NCI-H2196 treated with DMSO at 0.1 percent for 48 hours (cell line): ENCODE measurements at regions not wholly inside any gene's neighbourhood (a gene's known extent, or its start where the extent isn't known, plus 50 kb on each side); places are given as distances from the start of the nearest gene placed in this dataset.

Experiments used
- DNase-seq: peaks from one replicate; lab custom pipeline; 2025; ENCODE audit not compliant: unreplicated experiment; lab: John Stamatoyannopoulos, UW

DNA sequence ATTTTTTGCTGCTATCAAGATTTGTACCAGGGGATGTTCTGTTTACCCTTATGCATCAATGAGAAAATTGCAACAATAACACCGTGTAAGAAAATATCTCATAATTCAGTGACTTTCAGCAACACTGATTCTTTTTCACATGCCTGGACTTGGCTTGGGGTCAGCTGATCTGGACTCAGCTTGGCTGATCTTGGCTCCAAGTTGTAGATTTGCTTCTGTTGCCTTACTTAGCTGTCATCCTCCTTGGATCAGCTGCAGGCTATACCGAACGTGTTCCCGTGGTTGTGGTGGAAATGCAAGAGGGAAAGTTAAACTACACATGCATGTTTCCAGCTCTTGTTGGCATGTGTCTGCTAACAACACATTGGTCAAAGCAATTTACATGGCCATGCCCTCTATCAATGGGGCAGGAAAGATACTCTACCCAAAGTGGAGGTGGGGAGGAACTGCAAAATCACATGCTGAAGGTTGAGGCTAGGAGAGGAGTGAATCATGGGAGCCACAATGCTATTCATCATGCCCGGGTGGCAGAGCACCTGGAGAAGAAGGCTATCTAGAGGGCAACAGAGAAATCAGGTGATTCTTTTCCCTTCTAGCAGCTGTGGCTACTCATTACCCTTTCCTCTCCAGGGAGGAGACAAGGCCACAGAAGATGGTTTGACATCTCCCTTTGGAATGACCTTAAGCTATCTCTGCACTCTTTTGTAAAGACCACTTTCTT is 1276.3 kb upstream of the AUTS2 start:
- DNase-seq: no peak

DNA sequence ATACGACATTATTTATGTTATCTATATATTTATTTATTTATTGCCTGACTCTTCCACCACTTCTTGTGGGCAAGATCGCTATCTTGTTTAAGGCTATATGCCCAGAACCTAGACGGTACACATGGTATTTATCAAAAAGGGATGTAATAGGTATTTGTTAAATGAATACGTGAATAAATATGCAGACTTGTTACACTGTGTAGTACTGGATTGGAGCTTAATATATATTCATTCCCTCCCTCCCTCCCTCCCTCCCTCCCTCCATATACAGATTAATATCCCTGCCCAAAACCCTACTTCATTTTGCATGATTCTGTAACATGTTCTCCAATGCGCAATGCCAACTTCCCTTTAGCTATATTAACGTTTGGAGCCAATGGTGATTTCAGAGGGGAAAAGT is 1273.7 kb upstream of the AUTS2 start:
- no peak for DNase-seq

DNA sequence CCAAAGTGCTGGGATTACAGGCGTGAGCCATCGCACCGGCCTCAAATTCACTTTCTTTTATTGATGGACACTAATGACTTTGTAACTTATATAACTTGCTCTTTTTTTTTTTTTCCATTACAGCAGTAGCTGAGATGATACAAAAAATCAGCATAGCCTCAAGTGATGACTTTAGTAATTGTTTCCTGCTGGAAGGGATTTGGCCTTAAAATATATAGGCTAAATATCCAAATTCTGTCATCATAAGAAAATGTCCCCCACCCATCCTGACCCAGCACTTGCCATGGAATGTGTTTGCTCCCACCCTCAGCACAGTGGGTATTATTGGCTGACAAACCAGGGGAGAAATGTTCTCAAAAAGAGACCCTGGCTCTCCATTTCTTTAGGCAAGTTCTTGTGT is 1264.1 kb upstream of the AUTS2 start:
- no peak for DNase-seq

DNA sequence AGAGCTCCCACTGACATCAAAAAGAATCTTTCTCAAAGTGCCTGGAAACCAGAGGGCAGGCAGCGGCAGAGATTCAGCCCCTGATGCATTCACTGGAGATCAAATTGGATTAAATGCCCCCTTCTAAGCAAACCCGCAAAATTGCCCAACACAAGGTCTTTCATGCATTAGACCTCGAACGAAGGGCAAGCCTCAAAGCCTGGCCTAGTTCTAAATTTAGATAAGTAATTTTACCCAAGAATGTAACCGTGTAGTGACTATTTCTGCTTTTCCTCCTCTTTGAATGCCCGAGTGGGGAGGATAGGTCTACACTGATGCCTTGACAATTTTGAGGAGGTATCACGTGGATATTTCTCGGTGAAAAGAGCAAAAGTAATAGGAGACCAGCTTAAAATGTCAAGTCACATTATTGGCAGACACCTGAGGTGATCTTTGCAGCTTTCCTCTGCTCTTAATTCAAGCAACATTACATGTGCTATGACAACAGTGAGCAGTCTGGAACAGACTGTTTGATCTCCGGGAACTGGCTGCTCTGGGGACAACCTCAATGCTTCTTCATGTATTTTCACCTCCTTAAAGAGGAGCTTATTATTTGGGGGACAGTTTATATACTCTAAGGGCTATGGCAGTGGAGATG is 1263.5 kb upstream of the AUTS2 start:
- no peak for DNase-seq

DNA sequence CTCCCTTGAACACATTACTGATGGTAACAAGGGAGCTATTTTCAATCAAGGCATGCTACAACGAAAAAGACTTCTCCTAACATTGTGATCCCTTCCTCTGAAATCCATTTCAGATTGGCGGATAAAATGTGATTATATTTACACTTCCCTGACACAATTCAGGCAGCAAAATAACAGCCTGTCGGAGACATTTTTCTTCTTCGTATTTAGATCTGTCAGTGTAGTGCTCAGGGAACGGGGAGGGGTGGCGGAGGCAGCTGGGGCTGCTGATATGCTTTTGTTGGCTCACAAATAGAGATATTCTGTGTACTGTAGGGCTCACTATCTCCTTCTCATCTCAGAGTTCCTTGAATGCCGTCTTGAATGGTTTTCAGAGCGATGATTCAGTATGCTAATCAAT is 1261.7 kb upstream of the AUTS2 start:
- no peak for DNase-seq

DNA sequence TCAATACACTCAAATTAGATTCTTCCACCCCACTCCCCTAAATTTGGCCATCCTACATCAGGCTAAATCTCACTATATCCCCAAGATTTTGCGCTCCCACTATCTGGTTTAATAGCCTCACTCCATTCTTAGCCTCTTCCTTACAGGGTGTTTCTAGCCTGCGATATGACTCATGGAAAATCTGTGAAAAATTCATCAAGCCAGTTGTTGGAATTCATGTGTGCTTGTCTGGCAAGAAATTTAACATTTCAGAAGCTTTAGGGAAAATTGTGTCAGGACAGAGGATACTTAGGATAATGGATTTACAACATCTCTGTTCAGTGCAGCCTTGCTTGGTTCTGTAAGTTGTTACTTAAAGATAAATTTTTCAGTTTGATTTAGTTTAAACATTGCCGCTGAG is 1249.9 kb upstream of the AUTS2 start:
- no peak for DNase-seq

DNA sequence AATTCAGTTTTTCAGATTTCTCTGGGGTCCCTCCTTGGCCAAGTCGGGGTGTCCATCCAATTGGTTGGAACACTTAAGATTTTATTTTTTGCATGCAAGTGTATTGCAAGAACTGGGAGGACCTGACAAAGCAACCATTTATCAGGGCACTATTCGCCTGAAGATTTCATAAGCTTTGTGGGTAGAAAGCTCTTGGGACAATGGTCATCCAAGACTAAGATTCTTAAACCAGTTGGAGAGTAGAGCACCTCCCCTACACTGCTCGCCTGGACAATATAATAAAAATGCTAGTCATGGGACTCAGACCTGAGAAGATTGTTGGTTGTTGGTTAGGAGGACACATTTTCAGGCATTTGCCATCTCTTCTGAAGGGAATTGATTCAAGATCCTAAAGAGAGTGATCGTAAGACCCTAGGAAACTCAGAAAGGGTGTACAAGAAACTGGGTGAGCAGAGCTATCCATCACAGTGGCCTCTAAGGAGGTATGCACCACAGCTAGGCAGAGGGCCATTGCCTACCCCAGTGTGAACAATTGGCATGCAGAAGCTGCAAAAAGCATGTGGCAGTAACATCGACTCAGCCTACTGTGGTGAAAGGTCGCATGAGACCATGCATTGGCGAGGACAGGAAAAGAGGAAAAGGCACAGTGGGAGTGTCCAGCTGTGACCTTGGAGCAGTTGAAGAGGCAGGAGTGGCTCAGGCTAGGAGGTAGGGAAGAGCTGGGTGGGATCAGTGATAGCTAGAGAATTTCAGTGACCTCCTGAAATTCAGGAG is 1235.3 kb upstream of the AUTS2 start:
- no peak for DNase-seq

DNA sequence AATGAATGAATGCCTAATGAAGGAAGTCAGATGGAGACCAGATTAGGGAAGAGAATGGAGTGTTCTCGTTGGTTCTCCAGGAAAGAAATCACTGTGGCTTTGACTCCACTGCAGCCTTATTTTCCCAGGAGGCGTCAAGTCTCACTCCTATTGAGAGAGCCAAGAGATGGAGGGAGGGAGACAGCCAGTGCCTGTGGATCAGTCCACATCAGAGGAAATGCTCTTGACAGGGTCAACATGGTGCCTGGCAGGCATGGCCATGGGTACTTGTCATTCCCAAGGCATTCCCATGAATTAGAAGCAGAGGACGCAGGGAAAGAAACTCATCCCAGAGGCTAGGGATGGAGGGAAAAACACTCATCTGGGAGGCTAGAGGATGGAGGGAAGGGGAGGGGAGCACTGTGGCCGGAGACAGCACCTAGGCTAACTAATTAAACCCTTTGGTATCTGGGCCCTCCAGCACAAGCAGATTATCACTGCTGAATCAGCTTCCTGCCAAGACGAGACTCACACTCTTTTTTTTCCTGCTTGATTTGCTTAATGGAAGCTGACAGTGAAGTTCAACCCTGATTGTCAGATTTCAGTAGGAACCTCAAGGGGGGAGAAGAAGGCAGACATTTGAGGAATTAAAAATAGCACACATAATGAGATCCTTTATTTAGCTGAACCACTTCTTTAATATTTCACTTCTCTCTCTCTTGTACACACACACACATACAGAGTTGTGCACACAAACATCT is 1233.2 kb upstream of the AUTS2 start:
- DNase-seq: no peak

DNA sequence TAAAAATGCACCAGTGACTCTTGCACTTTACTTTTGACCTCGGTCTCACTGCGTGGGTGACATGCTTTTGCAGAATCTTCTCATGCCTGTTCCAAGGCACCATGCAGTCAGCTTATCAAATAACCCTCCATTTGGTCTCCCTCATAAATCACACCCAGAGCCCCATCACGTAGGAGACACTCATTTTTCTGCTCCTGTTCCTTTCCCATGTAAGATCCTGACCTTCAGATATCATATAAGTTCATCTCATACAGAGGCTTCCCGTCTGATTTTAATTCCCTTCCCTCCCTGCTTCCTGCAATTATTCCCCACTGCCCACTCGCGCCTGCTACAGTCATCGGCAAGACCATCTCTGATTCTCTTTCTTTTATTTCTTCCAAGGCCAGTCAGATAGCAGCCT is 1226.3 kb upstream of the AUTS2 start:
- no peak for DNase-seq

DNA sequence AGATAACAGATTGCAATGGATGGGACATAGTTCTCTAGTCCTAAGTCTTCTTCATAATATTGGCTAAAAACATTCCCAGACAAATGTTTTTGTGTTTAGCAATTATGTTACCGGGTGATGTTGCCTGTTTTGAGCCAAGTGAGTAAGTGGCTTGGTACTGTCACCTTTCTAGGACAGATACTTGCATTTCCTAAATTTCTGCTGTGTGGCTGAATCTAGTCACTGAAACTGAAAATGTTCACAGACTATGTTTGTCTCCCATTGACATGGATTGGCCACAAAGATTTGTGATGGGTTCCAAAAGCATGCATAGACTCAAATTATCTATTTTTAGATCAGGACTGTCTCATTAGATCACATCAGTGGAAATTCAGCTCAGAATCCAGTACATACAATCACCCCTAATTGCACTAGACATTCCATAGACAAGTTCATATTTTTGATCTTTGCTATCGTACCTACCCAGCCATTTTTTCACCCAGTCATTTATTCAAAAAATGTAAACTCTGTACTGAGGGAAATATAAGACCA is 1222.1 kb upstream of the AUTS2 start:
- DNase-seq: no peak

DNA sequence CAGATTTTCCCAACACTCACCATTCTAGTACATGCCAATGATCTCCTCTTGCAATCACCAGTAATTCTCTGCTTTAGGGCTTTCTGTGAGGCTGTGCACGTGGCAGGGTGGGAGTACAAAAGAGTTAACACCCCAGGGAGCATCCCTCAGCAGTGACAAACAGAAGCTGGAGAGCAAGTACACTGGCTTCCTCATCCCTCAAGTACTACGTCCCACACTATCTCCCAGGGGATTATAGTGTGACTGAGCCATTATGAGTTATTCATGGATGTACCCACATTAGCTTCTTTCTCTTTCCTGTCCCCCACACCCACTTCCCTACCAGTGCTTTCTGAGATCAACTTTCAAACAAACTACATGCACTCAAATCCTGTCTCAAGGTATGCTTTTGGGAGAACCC is 1216.5 kb upstream of the AUTS2 start:
- no peak for DNase-seq

DNA sequence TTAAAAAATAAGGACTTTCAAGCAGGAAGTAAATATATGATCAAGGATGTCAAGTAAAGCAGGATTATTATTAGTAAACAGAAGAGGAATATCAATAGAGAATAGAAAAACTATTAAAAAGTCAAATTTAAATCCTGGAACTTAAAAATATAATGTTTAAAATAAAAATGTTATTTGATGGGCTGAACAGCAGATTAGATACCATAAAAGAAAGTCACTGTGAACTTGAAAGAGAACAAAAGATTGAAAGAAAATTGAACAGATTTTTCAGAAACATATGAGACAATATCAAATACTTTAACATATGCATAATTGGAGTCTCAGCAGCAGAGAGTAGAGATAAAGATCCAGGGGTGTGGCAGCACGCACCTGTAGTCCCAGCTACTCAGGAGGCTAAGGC is 1213.7 kb upstream of the AUTS2 start:
- no peak for DNase-seq

DNA sequence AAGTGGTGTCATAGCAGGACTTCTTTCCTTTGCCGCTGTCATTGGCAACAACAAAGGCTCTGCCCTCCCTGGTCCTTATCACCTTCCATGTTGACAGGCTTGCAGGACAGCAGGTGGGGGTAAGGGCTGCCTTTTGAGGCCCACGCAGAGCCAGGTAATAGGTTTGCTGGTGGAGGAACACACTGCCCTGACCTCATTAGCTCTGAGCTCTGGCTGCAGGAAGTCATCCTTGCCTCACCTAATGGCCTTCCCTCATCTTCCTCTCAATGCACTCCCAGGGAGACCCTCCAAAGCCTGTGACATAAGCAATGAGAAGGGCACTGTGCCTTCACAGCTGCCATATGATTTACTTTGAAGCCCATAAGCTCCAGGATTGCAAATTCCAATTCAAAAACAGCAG is 1205.2 kb upstream of the AUTS2 start:
- no peak for DNase-seq

DNA sequence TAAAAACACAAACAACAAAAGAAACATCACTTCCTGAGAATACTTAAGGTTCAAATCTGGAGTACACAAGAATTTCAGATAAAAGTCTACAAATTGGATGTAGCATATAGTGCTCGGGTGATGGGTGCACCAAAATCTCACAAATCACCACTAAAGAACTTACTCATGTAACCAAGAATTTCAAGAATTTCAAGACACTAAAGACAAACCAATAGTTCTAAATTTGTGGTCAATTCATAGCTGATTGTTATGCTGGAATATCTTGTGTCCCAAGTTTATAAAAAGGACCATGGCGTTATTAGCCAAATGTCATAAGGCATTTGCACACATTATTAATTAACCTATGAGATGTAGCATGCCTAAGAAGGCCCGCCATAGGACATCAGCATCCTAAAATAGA is 1204.1 kb upstream of the AUTS2 start:
- DNase-seq: no peak

DNA sequence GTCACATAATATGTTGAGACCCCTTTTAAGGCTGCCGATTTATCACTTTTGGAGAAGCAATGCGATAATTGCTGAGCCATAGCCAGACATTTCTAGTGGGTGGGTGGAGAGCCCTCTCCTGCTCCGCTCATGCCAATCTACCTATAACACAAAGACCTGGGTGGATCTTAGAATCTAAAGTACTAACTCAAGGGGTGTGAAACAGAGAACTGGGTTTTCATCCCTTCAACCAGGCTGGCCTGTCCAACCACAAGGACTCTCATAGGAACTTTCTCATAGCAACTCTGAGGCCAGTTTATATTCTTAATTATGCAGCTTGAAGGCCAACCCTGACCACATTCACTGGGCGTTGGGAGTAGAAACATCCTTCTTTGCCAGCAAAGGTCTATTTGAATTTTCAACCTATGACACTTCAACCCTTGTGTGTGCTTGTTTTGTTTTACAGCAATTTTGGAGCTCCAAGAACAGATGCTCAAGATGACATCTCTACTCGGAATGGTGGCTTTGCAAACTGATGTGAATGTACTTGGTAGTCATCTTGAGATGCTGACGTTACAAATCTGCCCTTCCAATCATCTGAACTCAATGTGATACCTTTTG is 1198.2 kb upstream of the AUTS2 start:
- DNase-seq: no peak

DNA sequence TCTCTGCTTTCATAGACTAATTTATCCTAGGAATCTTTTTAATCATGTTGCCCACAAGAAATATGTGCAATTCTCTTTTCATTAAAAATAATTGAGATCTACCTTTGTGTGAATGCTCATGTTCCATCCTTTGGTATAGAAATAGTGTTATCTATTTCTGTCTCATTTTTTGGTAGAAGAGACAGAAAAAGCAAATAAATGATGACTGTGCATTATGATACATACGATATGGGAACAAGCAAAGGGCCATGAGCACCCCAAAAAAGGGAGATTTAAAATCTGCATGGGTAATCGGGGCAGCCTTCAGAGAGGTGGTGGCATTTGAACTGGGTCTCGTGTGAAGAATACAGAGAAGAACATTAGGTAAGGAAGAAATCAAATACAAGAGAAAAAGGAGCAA is 1197.5 kb upstream of the AUTS2 start:
- no peak for DNase-seq

DNA sequence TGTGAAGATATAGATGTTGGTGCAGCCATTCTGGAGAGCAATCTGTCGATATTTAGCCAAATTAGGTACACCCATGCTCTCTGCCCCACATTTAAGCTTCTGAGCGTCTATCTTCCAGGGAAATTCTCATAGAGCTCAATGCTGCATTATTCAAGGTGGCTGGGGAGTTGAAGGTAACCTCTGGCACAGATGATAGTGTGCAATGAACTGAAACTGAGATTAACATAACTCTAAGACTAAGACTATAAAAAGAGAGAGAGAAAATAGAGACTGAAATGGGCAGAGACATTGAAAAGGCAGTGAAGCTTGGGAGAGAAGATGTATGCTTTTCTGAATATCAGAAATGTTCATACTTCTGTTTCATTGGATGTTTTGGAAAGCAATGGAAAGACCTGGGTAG is 1197.0 kb upstream of the AUTS2 start:
- DNase-seq: no peak

DNA sequence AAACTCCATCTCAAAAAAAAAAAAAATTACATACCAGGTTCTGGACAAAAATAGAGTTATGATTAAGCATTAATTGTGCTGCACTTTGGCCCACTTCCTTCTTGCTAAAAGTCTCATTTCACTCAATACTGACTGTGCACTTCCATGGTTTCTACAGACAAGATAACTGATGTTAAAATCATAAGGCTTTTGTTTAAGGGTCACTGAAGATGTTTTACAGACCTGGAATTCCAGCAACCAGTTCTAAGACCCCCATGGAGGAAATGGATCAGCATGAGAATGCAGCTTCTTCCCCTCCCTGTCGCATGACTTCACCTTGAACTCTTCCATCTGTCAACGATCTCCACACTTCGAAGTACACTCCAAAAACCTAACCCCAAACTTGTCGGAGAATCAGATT is 1191.8 kb upstream of the AUTS2 start:
- no peak for DNase-seq

DNA sequence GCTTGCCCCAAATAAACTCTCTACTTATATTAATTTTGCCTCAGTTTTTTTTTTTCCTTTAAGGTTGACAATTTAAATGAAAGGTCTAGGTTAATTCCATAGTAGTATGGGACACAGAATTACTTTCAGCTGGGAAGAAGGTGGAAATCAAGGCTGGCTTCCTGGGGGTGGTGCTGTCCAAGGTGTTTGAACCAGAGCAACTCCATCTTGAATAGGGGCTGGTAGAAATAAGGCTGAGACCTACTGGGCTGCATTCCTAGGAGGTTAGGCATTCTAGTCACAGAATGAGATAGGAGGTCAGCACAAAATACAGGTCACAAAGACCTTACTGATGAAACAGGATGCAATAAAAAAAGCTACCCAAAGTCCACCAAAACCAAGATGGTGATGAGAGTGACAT is 1190.8 kb upstream of the AUTS2 start:
- DNase-seq: no peak

DNA sequence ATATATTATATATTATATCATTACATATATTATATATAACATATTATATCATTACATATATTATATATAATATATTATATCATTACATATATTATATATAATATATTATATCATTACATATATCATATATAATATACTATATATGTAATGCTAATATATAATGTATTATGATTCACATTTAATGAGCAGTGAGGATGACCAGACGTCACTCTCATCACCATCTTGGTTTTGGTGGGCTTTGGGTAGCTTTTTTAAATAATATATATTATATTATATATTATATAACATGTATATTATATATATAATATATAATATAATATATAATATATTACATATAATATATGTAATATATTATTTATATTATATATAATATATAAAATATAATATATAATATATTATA is 1189.4 kb upstream of the AUTS2 start:
- no peak for DNase-seq

DNA sequence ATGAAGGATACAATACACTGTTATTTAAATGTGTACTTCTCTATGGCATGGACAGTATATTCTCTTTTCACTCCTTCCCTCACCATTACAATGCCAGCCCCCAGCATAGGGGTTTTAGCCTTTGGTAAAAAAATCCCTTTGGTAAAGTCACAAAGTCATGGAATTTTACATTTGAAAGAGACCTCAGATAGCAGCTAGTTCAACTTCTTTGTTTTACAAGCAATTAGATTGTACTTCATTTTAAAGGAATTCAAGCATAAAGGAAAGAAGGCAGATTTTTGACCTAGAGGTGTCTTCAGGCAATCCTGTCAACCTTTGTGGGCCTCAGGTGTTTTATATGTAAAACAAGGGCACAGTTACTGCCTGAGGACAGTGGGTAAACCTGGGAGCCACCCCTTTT is 1188.4 kb upstream of the AUTS2 start:
- DNase-seq: no peak
